Ovary (tissue), 7 donors: ENCODE measurements at regions not wholly inside any gene's neighbourhood (a gene's known extent, or its start where the extent isn't known, plus 50 kb on each side); places are given as distances from the start of the nearest gene placed in this dataset.

ENCODE experiments used
- DNase-seq, 5 donors: peaks; one replicate each; pipeline ENCODE4 v3.0.0-alpha.2; 2019 to 2020
- H3K27ac ChIP-seq, 2 donors: fragments of 200-600 bp; one replicate each; pipeline versions ENCODE4 v1.5.1 to v1.8.0; 2019 to 2022
- H3K27me3 ChIP-seq: fragments of 200-600 bp; one replicate; pipeline ENCODE4 v1.8.0; 2022
- H3K36me3 ChIP-seq: fragments of 200-600 bp; sonication (generic); one replicate; pipeline ENCODE4 v1.5.1; 2019
- H3K4me1 ChIP-seq: one replicate; pipeline ENCODE4 v1.8.1; 2013; ENCODE audit warnings: mild to moderate bottlenecking, moderate library complexity; ENCODE audit not compliant: insufficient read depth
- H3K4me3 ChIP-seq: fragments of 200-600 bp; sonication (generic); one replicate; pipeline ENCODE4 v1.5.1; 2017
- H3K9me3 ChIP-seq, 2 donors: fragments of 200-600 bp in 1 of 2; sonication (generic) in 1 of 2; one replicate each; pipeline versions ENCODE4 v1.5.1 to v1.8.1; 2013 to 2019; ENCODE audit warnings: mild to moderate bottlenecking in 1 of 2, moderate library complexity in 1 of 2
- CTCF ChIP-seq, 3 donors: fragments of 450-650 bp in 2 of 3; fragments of 200-600 bp in 1 of 3; IDR thresholded peaks; one replicate each; pipeline versions ENCODE4 v1.5.1 to v1.8.0; 2016 to 2022; ENCODE audit warnings: antibody characterized with exemption in 3 of 3, mild to moderate bottlenecking in 1 of 3
- EP300 ChIP-seq: sonication (generic); formaldehyde crosslinking; IDR thresholded peaks from one replicate; pipeline ENCODE4 v1.6.1; 2017; ENCODE audit warnings: antibody characterized with exemption
- POLR2A ChIP-seq: fragments of 450-650 bp; IDR thresholded peaks from one replicate; pipeline ENCODE4 v1.6.1; 2017; ENCODE audit warnings: antibody characterized with exemption, mild to moderate bottlenecking, moderate library complexity
- WGBS, 3 donors: extraction: QIAGEN DNeasy Blood & Tissue Kit in 1 of 3; methylation state at CpG; one replicate each; pipeline versions ENCODE4 v1.1.5 to v1.1.7; 2013 to 2017; 5-methylcytosine and 5-hydroxymethylcytosine counted together
- intact Hi-C, 4 donors: fragments of 100-400 bp; cut with DNase I; formaldehyde crosslinking; loops; one replicate each; pipeline versions ENCODE4 v1.11.0 to v1.15.1; 2022 to 2023
- donor health status: DM: no; HTN: no; CAD: no; lungs with moderate emphysema.
- donor health status: DM: no; HTN: no; CAD: no.
- donor health status: Bipolar disorder and iron deficiency.
- donor health status: DM: no; HTN: no; CAD: no.
- donor health status: DM: yes; HTN: yes; CAD: no.

- H3K9me3 ChIP-seq, result no peaks in the 10 kb centered on the region
- no peaks in the 10 kb centered on the region for H3K4me1 ChIP-seq
- intact Hi-C loops, result no loop called here
- H3K27ac ChIP-seq, result no peak overlapping the region
- no peaks in the 10 kb centered on the region for H3K27me3 ChIP-seq
- no peak for DNase-seq
- no peak for TF ChIP-seq EP300
- TF ChIP-seq POLR2A, result no peak
- H3K36me3 ChIP-seq, result no peaks in the 10 kb centered on the region
- H3K4me3 ChIP-seq, result no peak overlapping the region
- WGBS, 3 donors, result 30 to 43% (median 40%) methylated on average over 3 of the region's 3 CpGs
Measured at GRCh38 chr15:60057554-60057953, 53.4 kb downstream of the FOXB1 start.

GRCh38 chr15:60059186-60059585 lies 55.1 kb downstream of the FOXB1 start:
- H3K4me3 ChIP-seq, result no peak overlapping the region
- intact Hi-C loops, result no loop called here
- 80 to 96% (median 87%) methylated on average over 1 of the region's 1 CpG for WGBS, 3 donors
- no peak for DNase-seq
- H3K9me3 ChIP-seq, result no peaks in the 10 kb centered on the region
- TF ChIP-seq POLR2A (no peak), CTCF (IDR thresholded peaks at IDR 0.05) (no peak), EP300 (no peak)
- no peaks in the 10 kb centered on the region for H3K36me3 ChIP-seq
- H3K4me1 ChIP-seq, result no peaks in the 10 kb centered on the region
- H3K27me3 ChIP-seq, result no peaks in the 10 kb centered on the region
- no peak overlapping the region for H3K27ac ChIP-seq

GRCh38 chr15:60061758-60062157 lies 57.6 kb downstream of the FOXB1 start:
- 88 to 91% (median 91%) methylated on average over 1 of the region's 1 CpG for WGBS, 3 donors
- Histone ChIP-seq H3K27me3 (no peaks in the 10 kb centered on the region), H3K27ac (no peak overlapping the region), H3K4me3 (no peak overlapping the region), H3K4me1 (no peaks in the 10 kb centered on the region), H3K9me3 (no peaks in the 10 kb centered on the region), H3K36me3 (no peaks in the 10 kb centered on the region)
- DNase-seq, result no peak
- TF ChIP-seq EP300 (no peak), POLR2A (no peak), CTCF (IDR thresholded peaks at IDR 0.05) (no peak)
- intact Hi-C loops, result no loop called here

GRCh38 chr15:60062826-60063225 lies 58.7 kb downstream of the FOXB1 start:
- H3K4me1 ChIP-seq, result no peaks in the 10 kb centered on the region
- no peak for TF ChIP-seq CTCF (IDR thresholded peaks at IDR 0.05)
- TF ChIP-seq POLR2A, result no peak
- no peak for TF ChIP-seq EP300
- H3K36me3 ChIP-seq, result no peaks in the 10 kb centered on the region
- intact Hi-C loops, result no loop called here
- no peak overlapping the region for H3K4me3 ChIP-seq
- no peak for DNase-seq
- no peak overlapping the region for H3K27ac ChIP-seq
- 86 to 88% (median 87%) methylated on average over 3 of the region's 3 CpGs for WGBS, 3 donors
- H3K27me3 ChIP-seq, result no peaks in the 10 kb centered on the region
- no peaks in the 10 kb centered on the region for H3K9me3 ChIP-seq

- Histone ChIP-seq H3K27ac (no peak overlapping the region), H3K27me3 (no peaks in the 10 kb centered on the region), H3K4me3 (no peak overlapping the region), H3K4me1 (no peaks in the 10 kb centered on the region), H3K36me3 (no peaks in the 10 kb centered on the region), H3K9me3 (no peaks in the 10 kb centered on the region)
- 39 to 54% (median 42%) methylated on average over 7 of the region's 7 CpGs for WGBS, 3 donors
- DNase-seq, result no peak
- intact Hi-C loops, result no loop called here
- TF ChIP-seq CTCF (IDR thresholded peaks at IDR 0.05) (no peak), POLR2A (no peak), EP300 (no peak)
Measured at GRCh38 chr15:60065951-60066350, 61.8 kb downstream of the FOXB1 start.
